Transverse colon (tissue), 4 donors: ENCODE measurements at regions not wholly inside any gene's neighbourhood (a gene's known extent, or its start where the extent isn't known, plus 50 kb on each side); places are given as distances from the start of the nearest gene placed in this dataset.

Source experiments
- DNase-seq: peaks from one replicate; pipeline ENCODE4 v3.0.0-alpha.2; 2019
- H3K27ac ChIP-seq, 4 donors: fragments of 200-600 bp; sonication (generic); 2 replicates each; pipeline ENCODE4 v1.5.1; 2016 to 2018; ENCODE audit warnings: inconsistent platforms in 4 of 4
- H3K27me3 ChIP-seq: fragments of 200-600 bp; sonication (generic); 2 replicates; pipeline ENCODE4 v1.5.1; 2017; ENCODE audit warnings: inconsistent platforms
- H3K36me3 ChIP-seq, 4 donors: fragments of 200-600 bp; sonication (generic); 2 replicates each; pipeline ENCODE4 v1.5.1; 2017 to 2019; ENCODE audit warnings: inconsistent platforms in 4 of 4
- H3K4me1 ChIP-seq, 4 donors: fragments of 200-600 bp; sonication (generic); 2 replicates each; pipeline ENCODE4 v1.5.1; 2017 to 2020; ENCODE audit warnings: inconsistent platforms in 4 of 4
- H3K4me3 ChIP-seq, 4 donors: fragments of 200-600 bp; sonication (generic); 1 replicate in 1 of 4; 2 replicates in 3 of 4; pipeline versions ENCODE4 v1.5.1 to v1.6.1; 2017 to 2019; ENCODE audit warnings: inconsistent platforms in 4 of 4
- H3K9me3 ChIP-seq, 2 donors: fragments of 200-600 bp; sonication (generic); 2 replicates each; pipeline ENCODE4 v1.5.1; 2017 to 2019; ENCODE audit warnings: inconsistent platforms in 2 of 2
- CTCF ChIP-seq, 5 experiments: fragments of 200-600 bp in 3 of 5; fragments of 450-650 bp in 2 of 5; sonication (generic) in 3 of 5; IDR thresholded peaks; 1 replicate in 2 of 5; 2 replicates in 3 of 5; pipeline ENCODE4 v1.5.1; 2016 to 2017; ENCODE audit warnings: antibody characterized with exemption in 5 of 5, inconsistent platforms in 3 of 5, mild to moderate bottlenecking in 2 of 5, moderate library complexity in 1 of 5
- EP300 ChIP-seq: sonication (generic); formaldehyde crosslinking; IDR thresholded peaks from one replicate; pipeline ENCODE4 v1.6.1; 2017; ENCODE audit warnings: antibody characterized with exemption, low read depth
- POLR2A ChIP-seq: fragments of 450-650 bp; IDR thresholded peaks from one replicate; pipeline ENCODE4 v1.6.1; 2016; ENCODE audit warnings: antibody characterized with exemption, mild to moderate bottlenecking, moderate library complexity
- POLR2AphosphoS5 ChIP-seq, 3 donors: sonication (generic); formaldehyde crosslinking; IDR thresholded peaks; one replicate each; pipeline ENCODE4 v1.6.1; 2016; ENCODE audit warnings: antibody characterized with exemption in 3 of 3
- WGBS, 2 donors: methylation state at CpG; one replicate each; pipeline ENCODE4 v1.1.5; 2018; ENCODE audit warnings: low coverage in 1 of 2; 5-methylcytosine and 5-hydroxymethylcytosine counted together
- in situ Hi-C, 4 donors: fragments of 200-750 bp; cut with MboI; loops; one replicate each; pipeline versions ENCODE4 v1.15.0 to v1.15.1; 2017; ENCODE audit warnings: low sequenced_read_pairs in 3 of 4, low pct_ligation_motif_present in 1 of 4, low pct_unique_long_range_greater_than_20kb in 1 of 4
- intact Hi-C: fragments of 100-400 bp; cut with DNase I; formaldehyde crosslinking; loops from one replicate; pipeline ENCODE4 v1.15.1; 2023; ENCODE audit warnings: low total_unique reads

GRCh38 chr20:48224533-48225050, 439.3 kb upstream of the SULF2 start:
- 59% methylated on average over 6 of the region's 6 CpGs; no CpG with 5 or more reads in 1 of the 2 donors for WGBS, 2 donors

GRCh38 chr20:48223715-48224114, 438.4 kb upstream of the SULF2 start:
- 89 to 100% methylated on average over 5 to 14 of the region's 14 CpGs for WGBS, 2 donors

More at GRCh38 chr20:48224533-48225050, 439.3 kb upstream of the SULF2 start:
- intact Hi-C loops: no loop called here
- in situ Hi-C loops: no loop called here
- no peaks in the 10 kb centered on the region for H3K36me3 ChIP-seq
- no peak overlapping the region for H3K4me3 ChIP-seq
- DNase-seq: no peak
- no peaks in the 10 kb centered on the region for H3K4me1 ChIP-seq
- H3K27ac ChIP-seq: no peak overlapping the region
- H3K9me3 ChIP-seq: no peaks in the 10 kb centered on the region
- H3K27me3 ChIP-seq: no peaks in the 10 kb centered on the region
- TF ChIP-seq POLR2A: no peak
- TF ChIP-seq EP300: no peak
- no peak for TF ChIP-seq POLR2AphosphoS5 (IDR thresholded peaks at IDR 0.05)

GRCh38 chr20:48222595-48223180, 437.4 kb upstream of the SULF2 start:
- intact Hi-C loops: no loop called here
- H3K27me3 ChIP-seq: no peaks in the 10 kb centered on the region
- WGBS, 2 donors: 89 to 91% methylated on average over 7 to 8 of the region's 8 CpGs
- TF ChIP-seq POLR2A (no peak), CTCF (IDR thresholded peaks at IDR 0.05) (no peak), POLR2AphosphoS5 (IDR thresholded peaks at IDR 0.05) (no peak), EP300 (no peak)
- in situ Hi-C loops: no loop called here
- H3K27ac ChIP-seq: no peak overlapping the region
- no peak overlapping the region for H3K4me3 ChIP-seq
- no peaks in the 10 kb centered on the region for H3K4me1 ChIP-seq
- no peak for DNase-seq
- no peaks in the 10 kb centered on the region for H3K36me3 ChIP-seq
- no peaks in the 10 kb centered on the region for H3K9me3 ChIP-seq

More at GRCh38 chr20:48223715-48224114, 438.4 kb upstream of the SULF2 start:
- H3K4me3 ChIP-seq: no peak overlapping the region
- no peaks in the 10 kb centered on the region for H3K27me3 ChIP-seq
- intact Hi-C loops (no loop called here), in situ Hi-C loops (no loop called here)
- no peaks in the 10 kb centered on the region for H3K4me1 ChIP-seq
- H3K9me3 ChIP-seq: no peaks in the 10 kb centered on the region
- no peak overlapping the region for H3K27ac ChIP-seq
- TF ChIP-seq POLR2A (no peak), POLR2AphosphoS5 (IDR thresholded peaks at IDR 0.05) (no peak), CTCF (IDR thresholded peaks at IDR 0.05) (no peak), EP300 (no peak)
- DNase-seq: no peak
- no peaks in the 10 kb centered on the region for H3K36me3 ChIP-seq

GRCh38 chr20:48220033-48220633, 434.9 kb upstream of the SULF2 start:
- H3K4me3 ChIP-seq: no peak overlapping the region
- H3K36me3 ChIP-seq: no peaks in the 10 kb centered on the region
- no peak overlapping the region for H3K27ac ChIP-seq
- DNase-seq: no peak
- no peak for TF ChIP-seq EP300
- TF ChIP-seq POLR2A: no peak
- no peak for TF ChIP-seq POLR2AphosphoS5 (IDR thresholded peaks at IDR 0.05)
- TF ChIP-seq CTCF (IDR thresholded peaks at IDR 0.05): no peak
- intact Hi-C loops: no loop called here
- 65 to 67% methylated on average over 3 to 6 of the region's 6 CpGs for WGBS, 2 donors
- H3K4me1 ChIP-seq: no peaks in the 10 kb centered on the region
- in situ Hi-C loops: no loop called here
- H3K27me3 ChIP-seq: no peaks in the 10 kb centered on the region
- H3K9me3 ChIP-seq: no peaks in the 10 kb centered on the region
